ENCODE measurements at regions not wholly inside any gene's neighbourhood (a gene's known extent, or its start where the extent isn't known, plus 50 kb on each side); places are given as distances from the start of the nearest gene placed in this dataset.

DNA sequence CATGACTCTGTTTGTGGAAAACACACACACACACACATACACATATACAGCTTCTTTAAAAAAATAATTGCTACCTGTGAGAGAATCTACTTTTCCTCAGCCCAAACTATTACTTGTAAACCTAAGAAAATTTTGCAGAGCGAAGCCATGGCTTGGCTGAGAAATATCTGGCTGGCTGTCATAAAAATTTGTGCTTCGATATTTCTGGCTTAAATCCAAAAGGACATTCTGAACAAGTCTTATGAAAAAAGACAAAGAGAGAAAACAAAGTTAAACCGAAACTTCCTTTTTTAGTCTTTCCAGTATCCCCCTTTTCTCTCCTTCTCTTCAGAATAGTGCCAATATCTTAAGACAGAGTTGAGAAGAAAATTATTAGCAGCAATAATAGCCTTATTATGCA, 2048.0 kb downstream of the SUCLG1 start:
- Histone ChIP-seq H2AK5ac (ENCODE audit: low read length) (no peak overlapping the region), H2BK120ac (ENCODE audit: low read depth, low read length) (no peak overlapping the region), H2BK5ac (ENCODE audit: low read length) (no peak overlapping the region), H3K4me3 (ENCODE audit: low read length) (no peak overlapping the region), H3K9ac (ENCODE audit: low read length) (no peak overlapping the region), H3K18ac (ENCODE audit: low read length) (no peak overlapping the region), H3K4me1 (ENCODE audit: control insufficient read depth, low read depth, low read length) (no peaks in the 10 kb centered on the region), H3K4ac (ENCODE audit: low read depth, low read length) (no peak overlapping the region), H3K36me3 (ENCODE audit: control insufficient read depth, insufficient read depth, low read length) (no peaks in the 10 kb centered on the region), H3K79me1 (ENCODE audit: low read length) (no peaks in the 10 kb centered on the region), H3K27me3 (ENCODE audit: insufficient read depth, low read length, poor library complexity) (no peaks in the 10 kb centered on the region), H4K5ac (ENCODE audit: low read length) (no peak overlapping the region), H3K4me2 (ENCODE audit: low read length) (no peak overlapping the region), H4K8ac (ENCODE audit: low read depth, low read length) (no peak overlapping the region), H3K56ac (ENCODE audit: low read length) (no peak overlapping the region), H3K23ac (ENCODE audit: low read length) (no peak overlapping the region), H3K79me2 (ENCODE audit: control insufficient read depth, insufficient read depth, low read length) (no peaks in the 10 kb centered on the region), H2BK15ac (replicated peaks; ENCODE audit: low read depth) (no peak overlapping the region), H3K27ac (ENCODE audit: low read depth, low read length) (no peak overlapping the region)
- WGBS (ENCODE audit: extremely low coverage, insufficient coverage, low lambda C conversion rate), result no CpG with 5 or more reads among the region's 3 CpGs
- no peak for DNase-seq

DNA sequence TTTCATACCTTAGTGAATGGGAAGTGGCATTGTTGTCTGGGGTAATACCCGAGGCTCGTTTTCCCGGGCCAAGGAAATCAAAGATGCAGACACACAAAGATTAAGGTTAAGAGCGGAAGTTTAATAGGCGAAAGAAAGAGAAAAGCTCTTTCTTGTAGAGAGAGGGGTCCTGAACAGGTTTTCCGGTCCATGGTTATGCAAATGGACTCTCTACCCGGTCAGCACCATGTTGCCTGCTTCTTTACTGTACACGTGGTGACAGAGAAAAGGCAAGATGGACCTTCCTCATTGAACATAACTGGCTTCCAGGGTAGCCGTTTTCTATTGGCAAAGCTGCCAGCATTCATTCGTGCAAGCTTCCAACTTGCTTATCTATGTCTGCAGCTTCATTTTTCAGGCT, 2063.5 kb downstream of the SUCLG1 start:
- Histone ChIP-seq H2AK5ac (ENCODE audit: low read length) (no peak overlapping the region), H3K79me2 (ENCODE audit: control insufficient read depth, insufficient read depth, low read length) (no peaks in the 10 kb centered on the region), H3K4ac (ENCODE audit: low read depth, low read length) (no peak overlapping the region), H4K5ac (ENCODE audit: low read length) (no peak overlapping the region), H3K9ac (ENCODE audit: low read length) (no peak overlapping the region), H3K56ac (ENCODE audit: low read length) (no peak overlapping the region), H3K27ac (ENCODE audit: low read depth, low read length) (no peak overlapping the region), H3K23ac (ENCODE audit: low read length) (no peak overlapping the region), H3K79me1 (ENCODE audit: low read length) (no peaks in the 10 kb centered on the region), H2BK5ac (ENCODE audit: low read length) (no peak overlapping the region), H3K4me3 (ENCODE audit: low read length) (no peak overlapping the region), H3K4me1 (ENCODE audit: control insufficient read depth, low read depth, low read length) (no peaks in the 10 kb centered on the region), H3K36me3 (ENCODE audit: control insufficient read depth, insufficient read depth, low read length) (no peaks in the 10 kb centered on the region), H3K27me3 (ENCODE audit: insufficient read depth, low read length, poor library complexity) (no peaks in the 10 kb centered on the region), H4K8ac (ENCODE audit: low read depth, low read length) (no peak overlapping the region), H3K4me2 (ENCODE audit: low read length) (no peak overlapping the region), H2BK15ac (replicated peaks; ENCODE audit: low read depth) (no peak overlapping the region), H2BK120ac (ENCODE audit: low read depth, low read length) (no peak overlapping the region), H3K18ac (ENCODE audit: low read length) (no peak overlapping the region)
- WGBS (ENCODE audit: extremely low coverage, insufficient coverage, low lambda C conversion rate), result no CpG with 5 or more reads among the region's 10 CpGs
- DNase-seq, result no peak

DNA sequence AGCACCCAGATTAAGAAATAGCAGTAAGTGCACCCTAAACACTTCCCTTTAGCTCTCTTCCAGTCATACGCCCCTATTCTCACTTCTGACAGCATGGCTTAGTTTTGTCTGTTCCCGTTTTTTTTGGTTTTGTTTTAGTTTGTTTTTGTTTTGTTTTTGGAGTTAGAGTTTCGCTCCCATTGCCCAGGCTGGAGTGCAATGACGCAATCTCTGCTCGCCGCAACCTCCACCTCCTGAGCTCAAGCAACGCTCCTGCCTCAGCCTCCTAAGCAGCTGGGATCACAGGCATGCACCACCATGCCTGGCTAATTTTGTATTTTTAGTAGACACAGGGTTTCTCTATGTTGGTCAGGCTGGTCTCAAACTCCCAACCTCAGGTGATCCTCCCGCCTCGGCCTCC, 2067.7 kb downstream of the SUCLG1 start:
- Histone ChIP-seq H3K79me1 (ENCODE audit: low read length) (no peaks in the 10 kb centered on the region), H3K4me2 (ENCODE audit: low read length) (no peak overlapping the region), H2AK5ac (ENCODE audit: low read length) (no peak overlapping the region), H3K79me2 (ENCODE audit: control insufficient read depth, insufficient read depth, low read length) (no peaks in the 10 kb centered on the region), H3K23ac (ENCODE audit: low read length) (no peak overlapping the region), H3K27ac (ENCODE audit: low read depth, low read length) (no peak overlapping the region), H2BK120ac (ENCODE audit: low read depth, low read length) (no peak overlapping the region), H3K4ac (ENCODE audit: low read depth, low read length) (no peak overlapping the region), H4K8ac (ENCODE audit: low read depth, low read length) (no peak overlapping the region), H3K4me1 (ENCODE audit: control insufficient read depth, low read depth, low read length) (no peaks in the 10 kb centered on the region), H3K36me3 (ENCODE audit: control insufficient read depth, insufficient read depth, low read length) (no peaks in the 10 kb centered on the region), H3K27me3 (ENCODE audit: insufficient read depth, low read length, poor library complexity) (no peaks in the 10 kb centered on the region), H3K9ac (ENCODE audit: low read length) (no peak overlapping the region), H3K4me3 (ENCODE audit: low read length) (no peak overlapping the region), H4K5ac (ENCODE audit: low read length) (no peak overlapping the region), H3K18ac (ENCODE audit: low read length) (no peak overlapping the region), H2BK5ac (ENCODE audit: low read length) (no peak overlapping the region), H2BK15ac (replicated peaks; ENCODE audit: low read depth) (no peak overlapping the region), H3K56ac (ENCODE audit: low read length) (no peak overlapping the region)
- DNase-seq, result no peak
- no CpG with 5 or more reads among the region's 9 CpGs for WGBS (ENCODE audit: extremely low coverage, insufficient coverage, low lambda C conversion rate)

DNA sequence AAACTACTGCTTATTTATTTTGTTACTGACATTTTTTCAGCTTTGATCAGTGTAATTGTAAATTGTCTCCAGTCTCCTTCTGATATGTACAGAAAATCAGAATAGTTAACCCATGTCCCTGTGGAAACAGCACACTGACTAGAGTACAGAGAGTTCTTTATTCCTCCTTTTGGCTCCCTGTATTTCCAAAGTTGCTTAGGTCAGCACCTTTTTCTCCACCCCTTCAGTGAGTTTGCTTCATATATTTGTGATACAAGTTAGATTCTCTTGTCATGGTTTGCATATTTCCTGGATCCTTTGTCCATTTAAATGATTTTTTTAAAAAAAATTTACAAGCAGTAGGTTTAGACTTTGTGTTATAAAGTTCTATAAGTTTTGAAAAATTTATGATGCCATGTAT, 2051.1 kb upstream of the LRRTM1 start:
- H3K27ac ChIP-seq (ENCODE audit: low read depth, low read length), result no peak overlapping the region

DNA sequence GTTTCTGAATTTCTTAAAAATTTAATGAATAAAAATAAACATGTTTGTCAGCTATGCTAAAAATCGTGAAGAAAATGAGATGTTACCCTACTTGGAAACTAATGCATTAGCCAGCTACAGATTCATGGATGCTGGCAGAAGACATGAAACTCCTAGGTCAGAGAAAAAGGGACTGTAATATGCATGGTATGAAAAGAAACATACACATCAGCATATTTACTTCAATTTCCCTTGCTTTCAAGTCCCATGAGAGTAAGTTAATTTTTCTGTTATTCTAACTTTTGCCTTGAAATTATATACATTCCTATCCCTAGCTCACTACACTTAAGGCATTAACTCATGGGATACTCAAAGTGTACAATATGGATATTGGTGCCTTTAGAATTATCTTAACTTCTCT, 2041.4 kb upstream of the LRRTM1 start:
- Histone ChIP-seq H3K36me3 (ENCODE audit: control insufficient read depth, insufficient read depth, low read length) (no peaks in the 10 kb centered on the region), H3K4me3 (ENCODE audit: low read length) (no peak overlapping the region), H3K56ac (ENCODE audit: low read length) (no peak overlapping the region), H3K4ac (ENCODE audit: low read depth, low read length) (no peak overlapping the region), H2BK120ac (ENCODE audit: low read depth, low read length) (no peak overlapping the region), H3K18ac (ENCODE audit: low read length) (no peak overlapping the region), H3K79me2 (ENCODE audit: control insufficient read depth, insufficient read depth, low read length) (no peaks in the 10 kb centered on the region), H2BK15ac (replicated peaks; ENCODE audit: low read depth) (no peak overlapping the region), H4K5ac (ENCODE audit: low read length) (no peak overlapping the region), H3K23ac (ENCODE audit: low read length) (no peak overlapping the region), H3K4me1 (ENCODE audit: control insufficient read depth, low read depth, low read length) (no peaks in the 10 kb centered on the region), H3K79me1 (ENCODE audit: low read length) (no peaks in the 10 kb centered on the region), H3K9ac (ENCODE audit: low read length) (no peak overlapping the region), H2BK5ac (ENCODE audit: low read length) (no peak overlapping the region), H2AK5ac (ENCODE audit: low read length) (no peak overlapping the region), H3K4me2 (ENCODE audit: low read length) (no peak overlapping the region), H4K8ac (ENCODE audit: low read depth, low read length) (no peak overlapping the region), H3K27ac (ENCODE audit: low read depth, low read length) (no peak overlapping the region), H3K27me3 (ENCODE audit: insufficient read depth, low read length, poor library complexity) (no peaks in the 10 kb centered on the region)
- DNase-seq, result no peak
- WGBS (ENCODE audit: extremely low coverage, insufficient coverage, low lambda C conversion rate), result no CpG with 5 or more reads among the region's 1 CpG

More for the DNA sequence above, 2051.1 kb upstream of the LRRTM1 start:
- Histone ChIP-seq H3K79me2 (ENCODE audit: control insufficient read depth, insufficient read depth, low read length) (no peaks in the 10 kb centered on the region), H3K27me3 (ENCODE audit: insufficient read depth, low read length, poor library complexity) (no peaks in the 10 kb centered on the region), H3K9ac (ENCODE audit: low read length) (no peak overlapping the region), H3K4me2 (ENCODE audit: low read length) (no peak overlapping the region), H3K23ac (ENCODE audit: low read length) (no peak overlapping the region), H4K8ac (ENCODE audit: low read depth, low read length) (no peak overlapping the region), H3K56ac (ENCODE audit: low read length) (no peak overlapping the region), H3K4me3 (ENCODE audit: low read length) (no peak overlapping the region), H3K36me3 (ENCODE audit: control insufficient read depth, insufficient read depth, low read length) (no peaks in the 10 kb centered on the region), H2BK5ac (ENCODE audit: low read length) (no peak overlapping the region), H3K4ac (ENCODE audit: low read depth, low read length) (no peak overlapping the region), H2AK5ac (ENCODE audit: low read length) (no peak overlapping the region), H2BK15ac (replicated peaks; ENCODE audit: low read depth) (no peak overlapping the region), H4K5ac (ENCODE audit: low read length) (no peak overlapping the region), H3K79me1 (ENCODE audit: low read length) (no peaks in the 10 kb centered on the region), H3K4me1 (ENCODE audit: control insufficient read depth, low read depth, low read length) (no peaks in the 10 kb centered on the region), H2BK120ac (ENCODE audit: low read depth, low read length) (no peak overlapping the region), H3K18ac (ENCODE audit: low read length) (no peak overlapping the region)
- DNase-seq, result no peak

DNA sequence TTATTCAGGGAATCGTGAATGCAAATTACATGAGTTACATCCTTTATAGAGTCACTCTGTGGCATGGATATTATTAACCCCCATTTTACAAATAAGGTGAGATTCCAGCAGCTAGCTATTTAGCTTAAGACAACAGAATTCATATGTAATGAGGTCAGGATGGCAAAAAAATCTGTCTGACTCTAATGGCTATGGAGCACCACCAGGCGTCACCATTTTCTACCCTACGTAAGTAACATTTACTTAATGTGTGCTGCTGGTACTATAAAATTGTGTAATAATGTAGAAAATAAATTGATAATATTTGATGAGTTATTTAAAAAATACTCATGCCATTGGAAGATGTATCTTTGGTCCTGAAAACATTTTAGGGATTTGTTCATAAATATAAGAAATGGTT, 2040.1 kb upstream of the LRRTM1 start:
- no peak overlapping the region for H4K5ac ChIP-seq (ENCODE audit: low read length)
- no CpG with 5 or more reads among the region's 3 CpGs for WGBS (ENCODE audit: extremely low coverage, insufficient coverage, low lambda C conversion rate)
- H2BK120ac ChIP-seq (ENCODE audit: low read depth, low read length), result no peak overlapping the region
- H3K4me1 ChIP-seq (ENCODE audit: control insufficient read depth, low read depth, low read length), result no peaks in the 10 kb centered on the region
- no peaks in the 10 kb centered on the region for H3K27me3 ChIP-seq (ENCODE audit: insufficient read depth, low read length, poor library complexity)
- peak; percentile 84 for DNase-seq
- H3K4me2 ChIP-seq (ENCODE audit: low read length), result no peak overlapping the region
- H2AK5ac ChIP-seq (ENCODE audit: low read length), result no peak overlapping the region
- no peak overlapping the region for H3K56ac ChIP-seq (ENCODE audit: low read length)
- H3K79me1 ChIP-seq (ENCODE audit: low read length), result no peaks in the 10 kb centered on the region
- no peaks in the 10 kb centered on the region for H3K36me3 ChIP-seq (ENCODE audit: control insufficient read depth, insufficient read depth, low read length)
- no peak overlapping the region for H3K4ac ChIP-seq (ENCODE audit: low read depth, low read length)
- H3K23ac ChIP-seq (ENCODE audit: low read length), result no peak overlapping the region
- no peaks in the 10 kb centered on the region for H3K79me2 ChIP-seq (ENCODE audit: control insufficient read depth, insufficient read depth, low read length)
- H3K27ac ChIP-seq (ENCODE audit: low read depth, low read length), result no peak overlapping the region
- no peak overlapping the region for H3K4me3 ChIP-seq (ENCODE audit: low read length)
- no peak overlapping the region for H3K18ac ChIP-seq (ENCODE audit: low read length)
- no peak overlapping the region for H4K8ac ChIP-seq (ENCODE audit: low read depth, low read length)
- H3K9ac ChIP-seq (ENCODE audit: low read length), result no peak overlapping the region
- no peak overlapping the region for H2BK15ac ChIP-seq (replicated peaks; ENCODE audit: low read depth)
- no peak overlapping the region for H2BK5ac ChIP-seq (ENCODE audit: low read length)

Data from mesendoderm (in vitro differentiated cells).